ENCODE measurements at regions not wholly inside any gene's neighbourhood (a gene's known extent, or its start where the extent isn't known, plus 50 kb on each side); places are given as distances from the start of the nearest gene placed in this dataset.
"Not testable (repeated sequence)": the region's sequence is repeated elsewhere in the genome, so short reads cannot be mapped to it uniquely, and the experiment has no call there.

DNA sequence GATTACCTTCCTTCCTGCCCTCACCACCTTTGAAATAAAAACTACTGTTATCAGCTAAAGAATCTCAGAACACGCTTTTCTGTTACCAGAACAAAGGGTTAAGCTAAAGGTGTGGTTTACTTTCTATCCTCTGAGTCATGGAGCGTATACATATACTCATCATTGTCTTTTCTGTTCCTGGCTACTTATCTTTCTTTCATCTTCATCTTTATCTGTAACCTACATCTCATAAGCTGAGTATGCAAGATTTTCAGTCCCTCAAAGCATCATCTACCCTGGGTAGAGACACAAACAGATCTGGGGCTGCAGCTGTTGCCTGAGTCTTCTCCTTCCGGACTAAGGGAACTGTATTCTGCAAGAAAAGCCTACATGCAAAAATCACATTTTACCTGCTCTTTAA lies 75.6 kb downstream of the LMO4 start:
- TF ChIP-seq, protein P1, sequence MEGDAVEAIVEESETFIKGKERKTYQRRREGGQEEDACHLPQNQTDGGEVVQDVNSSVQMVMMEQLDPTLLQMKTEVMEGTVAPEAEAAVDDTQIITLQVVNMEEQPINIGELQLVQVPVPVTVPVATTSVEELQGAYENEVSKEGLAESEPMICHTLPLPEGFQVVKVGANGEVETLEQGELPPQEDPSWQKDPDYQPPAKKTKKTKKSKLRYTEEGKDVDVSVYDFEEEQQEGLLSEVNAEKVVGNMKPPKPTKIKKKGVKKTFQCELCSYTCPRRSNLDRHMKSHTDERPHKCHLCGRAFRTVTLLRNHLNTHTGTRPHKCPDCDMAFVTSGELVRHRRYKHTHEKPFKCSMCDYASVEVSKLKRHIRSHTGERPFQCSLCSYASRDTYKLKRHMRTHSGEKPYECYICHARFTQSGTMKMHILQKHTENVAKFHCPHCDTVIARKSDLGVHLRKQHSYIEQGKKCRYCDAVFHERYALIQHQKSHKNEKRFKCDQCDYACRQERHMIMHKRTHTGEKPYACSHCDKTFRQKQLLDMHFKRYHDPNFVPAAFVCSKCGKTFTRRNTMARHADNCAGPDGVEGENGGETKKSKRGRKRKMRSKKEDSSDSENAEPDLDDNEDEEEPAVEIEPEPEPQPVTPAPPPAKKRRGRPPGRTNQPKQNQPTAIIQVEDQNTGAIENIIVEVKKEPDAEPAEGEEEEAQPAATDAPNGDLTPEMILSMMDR (IDR thresholded peaks at IDR 0.05) = no peak
- Histone ChIP-seq H3K9me3 (ENCODE audit: control insufficient read depth in 1 of 2, insufficient read depth in 1 of 2, low read length in 2 of 2) (no peaks in the 10 kb centered on the region), H3K36me3 (ENCODE audit: insufficient read depth, low read length) (no peaks in the 10 kb centered on the region), H3K4me3 (ENCODE audit: low read length) (no peak overlapping the region), H3K4me1 (ENCODE audit: insufficient read depth, low read length) (no peaks in the 10 kb centered on the region), H3K27ac (ENCODE audit: low read depth in 1 of 2, low read length in 2 of 2) (no peak overlapping the region), H3K27me3 (ENCODE audit: control insufficient read depth in 1 of 2, insufficient read depth in 2 of 2, low read length in 2 of 2) (no peaks in the 10 kb centered on the region)
- H3K27me3 Mint-ChIP-seq = no peaks in the 10 kb centered on the region
- no peak overlapping the region for H3K4me3 Mint-ChIP-seq
- peak overlapping the region; percentile 21 for H3K27ac Mint-ChIP-seq
- H3K9me3 Mint-ChIP-seq = no peaks in the 10 kb centered on the region
- peak; percentile 89 for ATAC-seq (ENCODE audit: poor library complexity)
- intact Hi-C loops (cut with DNase I, micrococcal nuclease) = loop anchor here in 1 of 2 experiments (5.0 kb wide), 1 partner anchor 72 kb away; no protein-coding TSS in a partner anchor
- ChIA-PET POLR2A (interaction anchor here (1.3 kb wide), 1 partner anchor 70 kb away, joined by 5 read pairs; no protein-coding TSS in a partner anchor), CTCF (interaction anchor here (0.5 kb wide), 1 partner anchor 1452 kb away, joined by 3 read pairs; no protein-coding TSS in a partner anchor)
- peak in 7 of 14 experiments; percentile 4 to 60 (median 22) for DNase-seq
- H3K36me3 Mint-ChIP-seq (ENCODE audit: low read depth) = no peaks in the 10 kb centered on the region
- H3K4me1 Mint-ChIP-seq (ENCODE audit: low read depth) = peaks cover 13% of the 10 kb centered on the region

DNA sequence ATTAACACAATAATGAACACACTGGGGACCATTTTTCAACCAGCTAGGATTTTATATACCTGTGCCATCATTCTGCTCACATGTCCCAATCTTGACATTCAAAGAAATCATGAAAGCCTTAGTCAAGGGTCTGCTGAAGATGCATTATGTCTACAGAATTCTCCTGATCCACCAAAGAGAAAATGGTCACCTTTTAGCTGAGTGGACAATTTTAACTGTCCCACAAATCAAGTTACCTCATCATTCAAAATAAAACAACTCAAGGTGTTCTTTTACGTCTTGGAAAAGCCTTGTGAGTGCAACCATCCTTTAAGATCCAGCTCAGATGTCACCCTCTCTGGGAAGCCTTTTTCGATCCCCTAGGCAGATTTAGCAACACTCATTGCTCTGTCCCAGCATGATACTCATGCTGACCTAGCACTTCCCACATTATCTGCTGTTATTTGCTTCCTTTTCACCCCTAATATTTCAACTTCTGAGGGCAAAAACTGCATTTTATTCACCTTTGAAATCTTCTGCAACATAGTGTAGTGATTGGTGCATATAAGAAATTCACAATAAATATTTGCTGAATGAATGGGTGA lies 80.1 kb downstream of the LMO4 start:
- Histone ChIP-seq H3K4me1 (ENCODE audit: insufficient read depth, low read length) (no peaks in the 10 kb centered on the region), H3K4me3 (ENCODE audit: low read length) (no peak overlapping the region), H3K9me3 (ENCODE audit: control insufficient read depth in 1 of 2, insufficient read depth in 1 of 2, low read length in 2 of 2) (no peaks in the 10 kb centered on the region), H3K27me3 (ENCODE audit: control insufficient read depth in 1 of 2, insufficient read depth in 2 of 2, low read length in 2 of 2) (no peaks in the 10 kb centered on the region), H3K27ac (ENCODE audit: low read depth in 1 of 2, low read length in 2 of 2) (no peak overlapping the region), H3K36me3 (ENCODE audit: insufficient read depth, low read length) (no peaks in the 10 kb centered on the region)
- intact Hi-C loops (cut with DNase I, micrococcal nuclease) = no loop called here
- Mint-ChIP-seq H3K27me3 (no peaks in the 10 kb centered on the region), H3K27ac (no peak overlapping the region), H3K9me3 (no peaks in the 10 kb centered on the region), H3K4me1 (ENCODE audit: low read depth) (peaks cover 11% of the 10 kb centered on the region), H3K36me3 (ENCODE audit: low read depth) (no peaks in the 10 kb centered on the region), H3K4me3 (no peak overlapping the region)
- ChIA-PET POLR2A (no interaction called here), CTCF (no interaction called here)
- TF ChIP-seq, protein P1 (IDR thresholded peaks at IDR 0.05) = no peak
- ATAC-seq (ENCODE audit: poor library complexity) (no peak), DNase-seq (no peak)

DNA sequence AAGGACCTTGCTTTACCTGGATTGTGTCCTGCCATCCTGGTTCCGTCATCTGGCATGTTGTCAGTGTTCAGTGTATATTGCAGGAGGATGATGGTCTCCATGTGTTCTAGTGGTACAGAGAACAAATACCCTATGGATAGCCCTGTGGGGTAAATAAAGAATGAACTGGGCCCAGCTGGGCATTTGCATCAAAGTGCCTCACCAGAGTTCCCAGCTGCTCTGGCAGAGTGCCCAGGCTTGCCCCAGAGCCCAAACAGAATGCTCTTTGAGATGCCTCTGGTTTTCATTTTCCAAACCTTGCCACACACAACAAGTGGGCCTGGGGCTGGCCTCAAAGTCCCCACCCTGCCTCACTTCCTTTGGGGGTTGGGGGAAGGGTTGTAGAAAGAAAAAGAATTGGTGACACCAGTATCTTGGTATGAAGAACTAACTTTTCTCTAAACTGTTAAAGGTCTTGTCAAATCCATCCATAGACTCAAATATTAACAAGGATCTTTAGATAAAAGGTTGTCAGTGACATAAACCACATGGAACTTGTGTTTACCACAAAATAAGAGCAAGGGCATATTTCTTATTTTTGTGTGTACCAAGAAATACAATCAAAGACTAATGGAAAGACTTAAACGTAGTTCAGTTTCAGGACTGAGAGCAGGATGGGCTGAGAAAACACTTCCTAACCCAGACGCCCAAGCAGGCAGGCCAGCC lies 82.2 kb downstream of the LMO4 start:
- Mint-ChIP-seq H3K4me1 (ENCODE audit: low read depth) (no peaks in the 10 kb centered on the region), H3K27ac (no peak overlapping the region), H3K27me3 (no peaks in the 10 kb centered on the region), H3K4me3 (no peak overlapping the region), H3K36me3 (ENCODE audit: low read depth) (no peaks in the 10 kb centered on the region), H3K9me3 (peaks cover 3% of the 10 kb centered on the region)
- intact Hi-C loops (cut with DNase I, micrococcal nuclease) = no loop called here
- no peak overlapping the region for H3K4me3 ChIP-seq (ENCODE audit: low read length)
- no peak overlapping the region for H3K27ac ChIP-seq (ENCODE audit: low read depth in 1 of 2, low read length in 2 of 2)
- DNase-seq (no peak), ATAC-seq (ENCODE audit: poor library complexity) (no peak)
- ChIA-PET POLR2A (no interaction called here), CTCF (interaction anchor here (0.7 kb wide), 1 partner anchor 82 kb away, joined by 3 read pairs; the partner anchor contains the start of gene LMO4)
- H3K9me3 ChIP-seq (ENCODE audit: control insufficient read depth in 1 of 2, insufficient read depth in 1 of 2, low read length in 2 of 2) = no peaks in the 10 kb centered on the region
- no peaks in the 10 kb centered on the region for H3K4me1 ChIP-seq (ENCODE audit: insufficient read depth, low read length)
- no peaks in the 10 kb centered on the region for H3K27me3 ChIP-seq (ENCODE audit: control insufficient read depth in 1 of 2, insufficient read depth in 2 of 2, low read length in 2 of 2)
- TF ChIP-seq, protein P1 (IDR thresholded peaks at IDR 0.05) = no peak
- no peaks in the 10 kb centered on the region for H3K36me3 ChIP-seq (ENCODE audit: insufficient read depth, low read length)

DNA sequence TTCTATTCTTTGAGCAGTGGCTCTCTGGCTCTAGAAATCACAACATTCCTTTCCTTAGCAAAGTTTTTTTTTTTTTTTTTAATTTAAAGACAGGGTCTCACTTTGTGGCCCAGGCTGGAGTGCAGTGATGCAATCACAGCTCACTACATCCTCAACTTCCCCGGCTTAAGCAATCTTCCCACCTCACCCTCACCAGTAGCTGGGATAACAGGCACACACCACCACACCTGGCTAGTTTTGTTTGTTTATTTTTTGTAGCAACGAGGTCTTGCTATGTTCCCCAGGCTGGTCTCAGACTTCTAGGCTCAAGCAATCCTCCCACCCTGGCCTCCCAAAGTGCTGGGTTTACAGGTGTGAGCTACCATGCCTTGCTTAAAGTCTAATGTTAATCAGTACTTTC lies 85.2 kb downstream of the LMO4 start:
- CTCF ChIA-PET; H3K4me3 ChIP-seq (ENCODE audit: low read length); H3K27ac ChIP-seq (ENCODE audit: low read depth in 1 of 2, low read length in 2 of 2); H3K27me3 ChIP-seq (ENCODE audit: control insufficient read depth in 1 of 2, insufficient read depth in 2 of 2, low read length in 2 of 2); ATAC-seq (ENCODE audit: poor library complexity); intact Hi-C loops (cut with DNase I, micrococcal nuclease); H3K9me3 ChIP-seq (ENCODE audit: control insufficient read depth in 1 of 2, insufficient read depth in 1 of 2, low read length in 2 of 2); H3K9me3 Mint-ChIP-seq; DNase-seq; H3K4me1 Mint-ChIP-seq (ENCODE audit: low read depth); H3K36me3 ChIP-seq (ENCODE audit: insufficient read depth, low read length); H3K4me3 Mint-ChIP-seq; H3K27ac Mint-ChIP-seq; H3K36me3 Mint-ChIP-seq (ENCODE audit: low read depth); H3K27me3 Mint-ChIP-seq; POLR2A ChIA-PET; H3K4me1 ChIP-seq (ENCODE audit: insufficient read depth, low read length): not testable (repeated sequence)

All from CD4-positive, alpha-beta T cell (primary cell).